GM18858 (cell line): ENCODE measurements at regions not wholly inside any gene's neighbourhood (a gene's known extent, or its start where the extent isn't known, plus 50 kb on each side); places are given as distances from the start of the nearest gene placed in this dataset.
"Not testable (repeated sequence)": the region's sequence is repeated elsewhere in the genome, so short reads cannot be mapped to it uniquely, and the experiment has no call there.

ENCODE experiments used
- ATAC-seq: cut with Tn5 transposase; IDR thresholded peaks from one replicate; pipeline ENCODE4 v1.9.1; 2021; ENCODE audit not compliant: unreplicated experiment

- ATAC-seq = no peak
Observed at GRCh38 chr16:17563323-17564091, 92.7 kb upstream of the XYLT1 start.

- no peak for ATAC-seq
Observed at GRCh38 chr16:17561056-17561455, 90.3 kb upstream of the XYLT1 start.

DNA sequence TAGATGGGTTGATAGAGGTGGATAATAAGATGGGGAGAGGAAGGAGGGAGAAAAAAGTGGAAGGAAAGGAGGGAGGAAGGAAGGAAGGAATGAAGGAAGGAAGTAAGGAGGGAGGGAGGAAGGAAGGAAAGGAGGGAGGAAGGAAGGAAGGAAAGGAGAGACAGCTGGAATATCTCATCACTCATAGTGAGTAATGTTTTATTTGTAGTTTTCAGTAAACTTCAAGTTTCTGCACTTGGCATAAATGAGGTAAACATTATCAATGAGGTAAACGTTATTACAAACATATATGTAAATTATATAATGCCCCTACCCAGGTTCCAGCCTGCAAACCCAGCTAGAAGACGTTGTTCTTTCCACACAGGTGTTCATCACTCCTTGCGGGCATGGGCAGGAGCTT, 89.8 kb upstream of the XYLT1 start:
- ATAC-seq = no peak

DNA sequence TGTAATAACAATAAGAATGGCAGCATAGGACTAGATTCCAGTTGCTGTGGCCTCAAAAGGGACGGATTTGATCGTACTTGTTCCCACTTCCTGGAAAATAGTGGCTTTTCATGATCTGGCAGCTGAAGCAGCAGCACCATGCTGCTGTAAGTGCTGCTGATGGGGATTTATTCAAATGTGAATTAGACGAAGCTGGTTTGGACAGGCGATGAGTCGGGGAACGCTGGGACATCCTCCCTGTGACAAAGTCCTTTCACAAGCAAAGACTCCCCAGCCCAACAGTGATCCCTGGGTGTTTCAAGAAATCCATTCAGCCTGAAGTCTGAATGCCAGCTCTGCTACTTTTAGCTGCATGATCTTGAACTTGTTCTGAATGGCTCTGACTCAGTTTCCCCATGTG, 88.6 kb upstream of the XYLT1 start:
- no peak for ATAC-seq

- no peak for ATAC-seq
Observed at GRCh38 chr16:17557949-17558348, 87.2 kb upstream of the XYLT1 start.

- ATAC-seq = no peak
Observed at GRCh38 chr16:17557480-17557879, 86.7 kb upstream of the XYLT1 start.

DNA sequence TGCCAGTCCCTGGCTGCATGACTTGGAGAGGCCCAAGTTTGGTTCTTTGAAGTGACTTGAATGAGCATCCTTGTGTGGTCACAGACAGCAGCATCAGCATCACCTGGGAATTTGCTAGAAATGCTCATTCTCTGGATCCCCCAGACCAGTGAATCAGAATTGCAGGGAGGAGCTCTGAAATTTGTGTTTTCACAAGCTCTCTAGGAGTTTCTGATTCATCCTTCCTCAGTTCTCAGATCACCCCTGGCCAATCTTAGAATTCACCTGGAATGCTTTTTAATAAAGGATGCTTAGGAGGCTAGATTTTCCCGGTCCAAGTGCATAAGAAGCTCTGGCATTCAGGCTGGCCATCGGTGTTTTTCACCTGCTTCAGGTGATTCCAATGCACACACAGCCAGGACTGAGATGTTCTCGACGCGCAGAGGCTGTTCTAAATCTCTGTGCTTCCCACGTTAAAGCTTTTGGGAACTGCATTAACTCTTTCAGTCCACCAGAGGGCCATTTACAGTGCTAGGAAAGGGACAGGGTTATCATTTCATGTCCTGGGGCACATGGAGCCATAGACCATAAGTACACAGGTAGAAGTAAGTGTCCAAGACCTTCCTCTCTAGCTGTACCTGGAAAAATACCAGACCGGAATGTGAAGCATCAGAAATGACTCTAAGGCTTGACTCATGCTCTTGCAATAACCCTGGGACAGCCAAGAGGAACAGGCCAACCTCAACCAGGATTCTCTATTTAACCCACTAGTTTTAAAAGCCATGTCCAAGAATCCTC, 85.7 kb upstream of the XYLT1 start:
- no peak for ATAC-seq

GRCh38 chr16:17555176-17555575, 84.4 kb upstream of the XYLT1 start:
- ATAC-seq = no peak

- no peak for ATAC-seq
Observed at GRCh38 chr16:17552351-17552750, 81.6 kb upstream of the XYLT1 start.

DNA sequence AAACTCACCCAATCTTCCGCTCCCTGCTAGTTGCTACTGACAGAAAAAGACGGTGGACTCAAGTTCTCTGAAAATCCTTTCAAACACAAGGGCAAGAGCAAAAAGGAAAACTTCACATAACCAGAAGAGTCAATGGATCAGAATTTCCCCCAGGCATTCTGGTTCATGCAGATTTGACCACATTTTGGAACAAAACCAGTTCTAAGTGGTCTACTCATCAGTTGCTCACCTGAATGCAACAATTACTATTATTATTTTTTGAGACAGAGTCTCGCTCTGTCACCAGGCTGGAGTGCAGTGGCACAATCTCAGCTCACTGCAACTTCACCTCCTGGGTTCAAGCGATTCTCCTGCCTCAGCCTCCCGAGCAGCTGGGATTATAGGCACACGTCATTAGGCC, 80.9 kb upstream of the XYLT1 start:
- not testable (repeated sequence) for ATAC-seq

GRCh38 chr16:17548825-17549224, 78.1 kb upstream of the XYLT1 start:
- no peak for ATAC-seq

DNA sequence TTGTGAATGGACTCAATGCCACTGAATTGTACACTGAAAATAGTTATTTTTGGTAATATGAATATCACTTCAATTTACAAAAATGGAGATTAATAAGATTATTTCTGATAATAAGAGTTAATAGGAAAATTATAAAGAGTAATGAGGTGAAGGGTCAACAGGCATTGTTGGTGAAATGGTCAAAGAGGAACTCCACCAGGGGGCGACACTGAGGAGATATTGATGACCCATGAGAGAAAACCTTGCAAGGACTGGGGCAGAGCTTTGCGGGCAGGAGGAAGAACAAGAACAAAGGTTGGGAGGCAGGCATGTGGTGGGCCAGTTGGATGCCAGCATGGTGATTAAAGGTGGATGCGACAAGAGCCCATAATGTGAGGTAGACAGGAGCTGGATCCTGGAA, 74.0 kb upstream of the XYLT1 start:
- ATAC-seq = no peak

- ATAC-seq = no peak
Observed at GRCh38 chr16:17544304-17544703, 73.5 kb upstream of the XYLT1 start.

- ATAC-seq = no peak
Observed at GRCh38 chr16:17543073-17543472, 72.3 kb upstream of the XYLT1 start.

DNA sequence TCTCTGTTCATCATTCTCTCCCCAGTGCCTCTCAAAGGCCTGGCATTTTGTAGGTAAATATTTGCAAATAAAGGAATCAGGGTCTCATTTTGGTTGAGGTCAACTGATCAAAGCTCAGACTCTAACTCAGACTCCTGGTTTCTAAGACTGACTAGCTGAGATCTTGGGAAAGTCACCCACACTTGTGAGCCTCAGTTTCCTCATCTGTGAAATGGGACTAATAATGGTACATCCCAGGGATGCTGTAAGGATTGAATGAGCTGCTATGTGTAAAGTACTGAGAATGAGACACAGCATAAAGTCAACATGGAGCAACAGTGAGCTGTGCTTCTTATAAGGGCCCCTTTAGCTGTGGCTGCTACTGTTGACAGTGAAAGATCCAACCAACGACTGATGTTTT, 70.6 kb upstream of the XYLT1 start:
- ATAC-seq = no peak

GRCh38 chr16:17538927-17539326, 68.2 kb upstream of the XYLT1 start:
- no peak for ATAC-seq

DNA sequence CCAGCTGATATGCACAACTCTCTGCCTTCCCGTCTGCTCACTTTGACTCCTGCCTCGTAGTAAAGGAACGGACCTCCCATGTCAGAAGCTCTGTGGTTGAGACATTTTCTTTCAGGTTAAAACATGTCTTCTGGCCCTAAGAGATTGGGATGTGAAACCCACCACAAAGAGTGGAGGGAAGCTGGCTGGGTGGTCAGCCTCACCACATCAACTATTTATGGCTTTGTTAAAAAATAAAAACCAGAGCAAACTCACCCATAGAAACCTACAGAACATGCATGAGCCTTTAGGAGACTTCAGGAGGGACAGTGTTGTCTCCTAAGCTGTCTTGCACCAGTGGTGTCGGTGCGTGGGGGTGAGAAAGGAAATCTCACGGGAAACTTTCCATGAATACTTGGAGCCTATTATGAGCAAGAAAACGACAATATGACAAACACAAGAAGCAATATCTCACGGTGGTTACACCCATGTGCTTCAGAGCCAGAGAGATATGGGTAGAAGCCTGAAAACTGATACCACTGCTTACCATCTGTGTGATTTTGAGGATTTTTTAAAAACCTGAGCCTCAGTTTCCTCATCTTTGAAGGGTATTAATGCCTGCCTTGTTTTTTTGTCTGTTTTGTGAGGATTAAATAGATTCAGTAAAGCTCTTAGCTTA, 61.7 kb upstream of the XYLT1 start:
- ATAC-seq = no peak

DNA sequence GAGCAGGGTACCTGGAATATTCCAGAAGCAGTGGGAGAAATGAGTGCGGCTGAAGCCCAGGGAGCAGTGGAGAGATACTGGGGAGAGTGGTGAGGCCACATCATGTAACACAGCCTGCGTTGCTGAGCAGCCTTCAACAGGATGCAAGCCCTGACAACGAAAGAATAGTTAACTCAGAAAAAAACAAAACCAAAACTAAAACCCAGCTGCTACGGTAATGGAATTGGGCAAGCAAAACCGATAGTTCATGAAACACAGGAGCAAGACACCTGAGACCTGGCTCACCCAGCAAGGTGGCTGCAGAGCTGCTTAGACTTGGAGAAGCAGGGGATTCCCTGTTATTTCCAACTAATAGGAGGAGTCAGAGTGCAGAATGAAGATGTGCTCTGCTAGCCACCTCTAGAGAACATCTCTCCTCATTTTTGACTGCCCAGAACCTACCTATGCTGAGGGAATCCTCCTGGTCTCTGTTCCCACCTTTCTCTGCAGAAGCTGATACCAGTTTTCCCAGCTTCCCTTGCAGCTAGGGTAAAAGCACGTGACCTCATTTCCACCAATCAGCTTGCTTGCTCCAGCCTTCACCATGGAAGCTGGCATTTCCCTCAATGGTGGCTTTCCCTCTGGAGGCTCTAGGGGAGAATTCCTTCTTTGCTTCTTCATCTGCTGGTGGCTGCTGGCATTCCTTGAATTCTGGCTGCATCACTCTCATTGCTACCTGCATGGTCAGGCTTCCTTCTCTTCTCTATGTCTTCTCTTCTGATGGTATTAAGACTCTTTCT, 59.4 kb upstream of the XYLT1 start:
- peak; percentile 83 for ATAC-seq

GRCh38 chr16:17526956-17527937, 56.5 kb upstream of the XYLT1 start:
- no peak for ATAC-seq

GRCh38 chr16:17524656-17525055, 53.9 kb upstream of the XYLT1 start:
- ATAC-seq = no peak
